SHP77 (cell line): ENCODE measurements at regions not wholly inside any gene's neighbourhood (a gene's known extent, or its start where the extent isn't known, plus 50 kb on each side); places are given as distances from the start of the nearest gene placed in this dataset.

Experiments used
- DNase-seq, 2 experiments: peaks; one replicate each; lab custom pipeline; 2025; lab: John Stamatoyannopoulos, UW

DNA sequence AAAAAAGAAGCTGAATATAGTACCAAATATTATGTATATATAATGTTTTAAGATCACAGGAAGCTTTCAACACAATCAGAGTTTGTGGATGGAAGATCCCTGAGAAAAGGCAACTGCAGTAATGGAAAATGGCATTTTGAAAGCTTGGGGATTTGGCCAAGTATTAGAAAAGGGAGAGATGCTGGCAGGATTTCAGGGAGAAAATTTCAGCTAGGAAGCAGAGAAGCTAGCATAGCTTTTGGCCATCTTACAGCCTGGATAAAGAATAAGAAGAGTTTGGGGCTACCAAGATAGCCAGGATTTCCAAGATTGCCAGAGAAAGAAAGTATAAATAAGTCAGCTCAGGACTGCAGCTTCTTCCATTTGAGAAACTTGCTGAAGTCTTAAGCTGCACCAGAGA, 440.8 kb upstream of the LUZP2 start:
- DNase-seq: no peak

DNA sequence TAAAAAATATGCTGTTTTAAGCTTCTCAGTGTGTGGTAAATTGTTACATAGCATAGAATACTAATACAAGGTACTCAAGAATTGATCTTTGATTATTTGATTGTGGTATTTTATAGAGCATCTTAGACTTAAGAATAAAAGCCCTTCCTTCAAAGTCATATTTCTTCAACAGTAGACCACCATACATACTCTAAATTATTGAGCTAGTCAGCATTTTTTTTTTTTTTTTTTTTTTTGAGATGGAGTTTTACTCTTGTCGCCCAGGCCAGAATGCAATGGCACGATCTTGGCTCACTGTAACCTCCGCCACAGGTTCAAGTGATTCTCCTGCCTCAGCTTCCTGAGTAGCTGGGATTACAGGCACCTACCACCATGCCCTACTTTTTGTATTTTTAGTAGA, 436.7 kb upstream of the LUZP2 start:
- DNase-seq: no peak

DNA sequence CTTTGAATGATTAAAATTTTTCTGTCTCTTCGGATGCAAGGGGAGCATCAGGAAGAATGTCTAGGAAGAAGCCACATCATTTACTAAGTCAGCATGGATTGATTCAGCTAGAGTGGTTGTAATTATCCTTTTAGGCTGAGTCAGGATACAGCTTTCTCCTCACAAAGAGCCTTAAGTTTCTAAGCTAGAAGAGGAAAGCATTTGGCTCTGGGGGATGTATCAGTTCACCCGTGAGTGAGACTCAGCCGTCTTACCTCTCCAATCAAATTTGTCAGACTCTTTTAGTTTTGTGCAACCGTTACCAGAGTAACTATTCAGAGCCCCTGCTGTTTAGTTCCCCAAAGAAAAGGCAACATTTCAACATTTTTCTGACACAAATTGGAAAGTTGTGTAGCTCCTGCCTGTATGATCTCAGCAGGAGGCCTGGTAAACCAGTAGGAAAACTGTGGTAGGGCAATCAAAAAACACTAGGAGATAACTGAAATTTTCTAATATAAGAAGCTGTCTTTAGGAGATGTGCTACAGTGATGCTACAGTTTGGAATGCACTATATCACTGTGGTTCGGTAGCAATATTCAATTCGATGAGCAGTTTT, 432.4 kb upstream of the LUZP2 start:
- DNase-seq: no peak

DNA sequence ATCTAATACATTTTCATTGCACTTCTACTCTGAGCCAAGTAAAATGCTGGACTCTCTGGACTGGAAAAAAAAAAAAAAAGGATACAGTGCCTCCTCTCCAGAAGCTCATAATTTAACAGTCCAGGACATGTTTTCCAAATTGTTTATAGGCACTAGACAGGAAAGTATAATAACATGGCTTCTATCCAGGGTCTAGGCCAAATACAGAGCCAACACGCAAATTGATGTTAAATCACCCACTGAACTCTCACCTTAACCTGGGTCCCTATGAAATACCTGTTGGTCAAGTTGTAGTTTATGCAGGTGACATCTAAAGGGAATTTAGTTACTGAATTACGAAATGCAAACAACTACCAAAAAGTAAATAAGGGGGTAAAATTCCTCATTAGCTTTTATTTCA, 428.7 kb upstream of the LUZP2 start:
- no peak for DNase-seq

DNA sequence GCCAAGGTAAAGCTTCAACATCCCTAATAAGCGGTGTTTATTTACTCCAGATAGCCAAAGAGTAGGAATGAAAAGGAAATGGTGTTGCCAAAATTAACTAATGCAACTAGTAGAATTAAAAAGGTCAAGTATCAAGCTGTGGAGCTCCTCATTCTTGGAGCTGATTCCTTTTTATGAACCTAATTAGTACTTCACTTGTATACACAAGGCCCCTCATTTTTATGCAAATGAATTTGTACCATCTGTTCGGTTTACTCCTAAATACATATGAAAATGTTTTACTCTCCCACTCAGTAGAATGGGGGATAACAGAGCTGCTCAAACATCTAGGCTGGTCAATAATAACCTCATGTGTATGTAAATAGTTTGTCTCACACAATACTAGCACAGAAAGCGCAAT, 426.4 kb upstream of the LUZP2 start:
- no peak for DNase-seq

DNA sequence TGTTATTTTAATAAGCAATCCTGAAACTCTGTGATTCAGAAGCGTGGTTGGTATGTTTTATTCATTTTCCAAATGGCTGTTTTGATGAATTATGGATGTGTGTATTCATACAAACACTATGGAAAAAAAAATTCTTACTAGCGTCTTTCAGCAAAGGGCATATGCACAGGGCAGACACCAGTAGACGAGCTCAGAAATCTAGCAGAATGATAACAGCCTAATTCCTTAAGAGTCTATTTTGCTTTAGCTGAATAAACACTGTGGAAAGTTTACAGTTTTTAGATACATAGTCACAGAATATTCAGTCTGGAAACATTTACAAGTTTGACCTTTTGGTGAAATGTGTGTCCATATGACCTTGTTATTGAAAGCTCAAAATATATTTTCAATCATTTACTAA, 418.8 kb upstream of the LUZP2 start:
- DNase-seq: no peak

DNA sequence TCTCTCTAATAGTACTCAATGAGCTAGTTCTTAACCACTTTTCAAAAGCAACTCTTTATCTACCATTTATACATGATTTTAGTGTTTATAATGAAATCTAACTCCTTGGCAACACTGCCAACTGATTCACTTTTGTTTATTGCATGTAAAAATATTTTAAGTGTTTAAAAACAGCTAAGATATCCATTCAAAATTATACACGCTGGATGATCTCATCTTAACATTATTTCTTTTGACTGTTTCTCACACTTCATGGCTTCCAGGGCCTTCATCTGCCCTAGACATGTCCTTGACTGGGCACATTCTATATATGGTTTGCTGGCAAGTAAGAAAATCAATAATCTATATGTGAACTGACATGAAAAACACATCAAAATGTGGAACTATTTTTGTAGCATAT, 414.6 kb upstream of the LUZP2 start:
- no peak for DNase-seq

DNA sequence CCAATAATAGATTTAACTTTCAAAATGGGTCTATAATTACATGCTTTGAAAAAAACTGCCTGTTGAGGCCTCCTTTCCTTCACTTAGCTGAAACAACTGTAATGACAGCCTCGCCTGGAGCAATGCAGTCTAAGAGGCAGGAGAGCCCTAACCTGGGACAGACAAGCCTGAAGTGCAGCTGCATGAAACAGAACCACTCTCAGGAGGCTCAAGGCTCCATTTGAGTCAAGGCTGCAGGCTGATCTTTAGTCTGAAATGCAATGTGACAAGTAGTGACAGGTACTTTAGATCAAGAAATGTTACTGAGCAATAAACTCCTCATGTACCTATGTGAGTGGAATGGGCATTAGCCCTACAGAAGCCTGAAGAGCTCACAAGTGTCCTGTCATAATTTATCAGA, 414.0 kb upstream of the LUZP2 start:
- no peak for DNase-seq

DNA sequence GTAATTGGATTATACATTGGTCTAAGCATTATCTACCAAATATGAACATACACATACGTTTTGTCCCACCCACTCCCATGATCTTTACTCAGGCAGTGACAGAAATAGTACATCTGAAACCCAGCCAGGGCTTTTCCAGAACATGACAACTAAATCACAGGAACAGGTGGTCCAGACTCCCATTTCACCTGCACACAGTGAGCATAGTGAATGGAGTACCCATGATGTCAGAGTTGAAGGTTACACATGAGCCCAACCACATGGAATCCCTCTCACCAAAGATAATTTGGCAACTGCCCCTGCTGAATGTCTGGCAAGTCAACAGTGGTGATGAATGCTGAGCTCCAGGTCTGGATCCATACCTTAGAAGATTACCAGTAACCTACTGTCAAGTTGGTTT, 411.9 kb upstream of the LUZP2 start:
- no peak for DNase-seq

DNA sequence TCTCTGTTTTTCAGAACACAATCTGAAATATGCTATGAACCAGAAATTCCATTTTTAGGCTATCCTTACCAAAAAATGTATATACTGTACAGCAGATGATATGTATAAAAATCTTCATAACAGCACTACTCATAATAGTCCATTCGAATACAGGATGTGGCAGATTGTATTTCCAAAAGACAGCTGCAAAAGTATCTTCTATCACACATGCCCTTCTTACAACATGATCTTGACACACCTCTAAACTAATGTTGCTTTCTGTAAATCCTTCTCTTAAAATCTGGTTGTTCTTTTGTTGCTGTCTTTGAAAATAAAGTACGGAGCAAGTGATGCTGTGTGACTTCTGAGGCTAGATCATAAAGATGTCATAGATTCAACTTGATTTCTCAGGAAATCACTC, 409.9 kb upstream of the LUZP2 start:
- DNase-seq: no peak

DNA sequence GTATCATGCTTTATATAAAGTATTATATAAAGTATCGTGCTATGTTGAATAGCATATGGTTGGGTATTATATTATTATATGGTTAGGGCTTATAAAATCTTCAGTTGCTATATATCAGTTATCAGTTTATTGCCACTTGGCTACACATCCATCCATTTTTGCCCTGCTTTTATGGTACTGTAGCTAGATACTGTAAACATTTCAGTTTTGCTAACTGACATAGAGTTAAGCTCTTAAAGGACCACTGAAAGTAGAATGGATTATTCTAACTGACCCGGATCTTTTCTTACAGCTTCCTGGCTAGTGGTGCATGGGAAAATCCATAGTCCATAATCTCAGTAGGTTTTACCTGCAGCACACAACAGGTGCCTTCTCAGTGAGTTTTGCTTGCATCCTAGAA, 405.3 kb upstream of the LUZP2 start:
- no peak for DNase-seq

DNA sequence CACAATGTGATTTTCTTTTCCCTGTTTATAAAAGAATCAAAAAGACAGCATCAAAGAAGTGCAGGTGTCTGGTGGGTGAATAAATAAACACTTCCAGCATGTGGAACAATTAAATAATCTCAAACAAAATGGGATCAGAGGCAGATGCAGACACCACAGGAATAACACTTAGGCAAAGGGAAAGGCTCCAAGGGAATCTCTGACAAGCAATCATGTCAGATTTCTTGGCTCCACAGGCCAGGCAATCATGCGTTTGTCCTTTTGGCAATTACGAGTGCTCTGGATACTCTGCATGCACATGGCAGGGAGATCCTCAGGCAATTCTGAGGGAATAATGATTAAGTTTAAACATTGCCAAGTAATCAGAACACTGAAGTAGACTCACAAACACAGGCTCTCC, 403.5 kb upstream of the LUZP2 start:
- DNase-seq: no peak

DNA sequence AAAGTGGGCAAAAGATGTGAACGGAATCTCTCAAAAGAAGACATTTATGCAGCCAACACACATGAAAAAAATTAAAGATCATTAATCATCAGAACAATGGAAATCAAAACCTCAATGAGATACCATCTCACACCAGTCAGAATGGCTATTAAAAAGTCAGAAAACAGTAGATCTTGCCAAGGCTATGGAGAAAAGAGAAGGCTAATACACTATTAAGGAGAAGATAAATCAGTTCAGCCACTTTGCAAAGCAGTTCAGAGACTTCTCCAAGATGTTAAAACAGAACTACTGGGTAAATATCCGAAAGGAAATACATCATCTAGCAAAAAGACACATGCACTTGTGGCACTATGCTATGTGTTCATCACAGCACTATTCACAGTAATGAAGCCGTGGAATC, 388.2 kb upstream of the LUZP2 start:
- DNase-seq: no peak

DNA sequence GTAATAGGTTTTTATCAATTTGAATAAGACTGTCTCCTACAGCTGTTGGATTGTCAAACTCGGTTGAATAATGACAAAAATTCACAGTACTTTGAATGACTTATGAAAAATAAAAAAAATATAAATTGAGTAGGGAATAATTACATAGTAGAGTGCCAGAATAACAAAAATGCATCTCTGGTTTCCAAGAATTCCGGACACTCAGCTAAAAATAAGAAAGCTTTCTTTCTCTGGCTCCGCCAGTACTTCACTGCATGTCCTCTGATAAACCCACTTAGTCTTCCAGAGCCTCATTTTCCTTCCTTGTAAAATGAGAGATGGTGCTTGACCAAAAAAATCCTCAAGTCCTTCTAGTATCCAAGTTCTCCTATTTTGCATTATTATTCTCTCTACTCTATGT, 374.6 kb upstream of the LUZP2 start:
- no peak for DNase-seq

DNA sequence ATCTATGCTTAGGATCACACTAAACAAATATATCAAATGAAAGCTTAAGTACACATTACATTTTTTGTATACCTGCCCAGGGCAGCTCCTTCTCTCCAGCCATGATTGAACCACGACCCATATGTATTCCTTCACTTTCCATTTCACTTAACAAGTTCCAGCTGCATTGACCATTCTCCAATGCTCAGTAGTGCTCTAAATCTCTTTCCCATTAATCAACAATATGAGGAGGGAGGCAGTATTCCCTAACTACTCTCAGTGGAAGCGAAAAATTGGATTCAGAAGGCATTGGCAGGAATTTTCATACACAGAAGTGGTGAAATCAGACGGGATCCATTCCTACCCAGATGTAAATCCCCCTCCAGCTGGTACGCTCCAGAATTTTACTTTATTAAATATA, 372.0 kb upstream of the LUZP2 start:
- DNase-seq: no peak

DNA sequence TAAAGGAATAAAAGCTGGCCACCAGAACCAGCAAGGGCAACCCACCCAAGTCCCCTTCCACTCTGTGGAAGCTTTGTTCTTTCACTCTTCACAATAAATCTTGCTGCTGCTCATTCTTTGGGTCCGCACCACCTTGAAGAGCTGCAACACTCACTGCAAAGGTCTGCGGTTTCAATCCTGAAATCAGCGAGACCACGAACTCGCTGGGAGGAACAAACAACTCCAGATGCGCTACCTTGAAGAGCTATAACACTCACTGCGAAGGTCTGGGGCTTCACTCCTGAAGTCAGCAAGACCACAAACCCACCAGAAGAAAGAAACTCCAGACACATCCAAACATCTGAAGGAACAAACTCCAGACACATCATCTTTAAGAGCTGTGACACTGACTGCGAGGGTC, 365.2 kb upstream of the LUZP2 start:
- DNase-seq: no peak

DNA sequence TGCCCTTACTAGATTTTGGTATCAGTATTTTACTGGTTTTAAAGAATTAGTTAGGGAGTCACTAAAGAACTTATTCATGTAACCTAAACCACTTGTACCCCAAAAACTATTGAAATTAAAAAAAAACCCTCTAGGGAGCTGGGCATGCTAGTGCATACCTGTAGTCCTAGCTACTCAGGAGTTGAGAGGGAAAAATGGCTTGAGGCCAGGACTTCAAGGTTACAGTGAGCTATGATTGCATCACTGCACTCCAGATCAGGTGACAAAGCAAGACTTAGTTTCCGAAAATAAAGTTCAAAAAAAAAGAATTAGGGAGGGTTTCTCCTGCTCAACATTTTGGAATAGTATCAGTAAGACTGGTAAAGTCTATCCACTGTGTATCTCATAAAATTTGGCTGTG, 364.4 kb upstream of the LUZP2 start:
- no peak for DNase-seq

DNA sequence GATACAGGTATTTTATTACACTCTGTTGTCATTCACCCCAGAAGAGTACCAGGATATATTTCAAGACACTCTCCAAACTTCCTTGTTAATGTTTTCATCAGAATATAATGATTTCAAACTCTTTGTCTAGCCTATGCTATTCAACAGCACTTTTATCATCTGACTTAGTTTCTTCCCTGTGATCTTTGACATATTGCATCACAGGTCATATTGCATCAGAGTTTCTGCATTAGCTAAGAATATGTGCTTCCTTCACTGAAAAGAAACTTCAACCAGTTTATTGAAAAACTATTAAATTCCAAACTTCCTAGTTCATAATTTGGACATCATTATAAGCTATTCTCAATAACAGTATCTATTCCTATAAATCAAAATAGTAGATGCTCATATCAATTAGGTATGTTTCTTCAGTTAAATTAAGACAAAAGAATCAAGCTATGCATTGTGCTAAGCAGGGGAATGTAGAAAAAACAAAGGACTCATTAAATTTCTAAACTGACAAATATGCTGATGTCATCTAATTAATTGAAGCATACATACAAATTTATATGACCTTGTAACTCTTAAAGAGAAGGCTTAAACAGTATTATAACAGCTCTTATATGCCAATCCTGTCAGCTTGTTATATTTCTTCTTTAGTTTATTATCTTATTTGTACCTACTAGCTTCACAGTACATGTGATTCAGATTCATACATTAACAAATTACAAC, 361.8 kb upstream of the LUZP2 start:
- DNase-seq: no peak

DNA sequence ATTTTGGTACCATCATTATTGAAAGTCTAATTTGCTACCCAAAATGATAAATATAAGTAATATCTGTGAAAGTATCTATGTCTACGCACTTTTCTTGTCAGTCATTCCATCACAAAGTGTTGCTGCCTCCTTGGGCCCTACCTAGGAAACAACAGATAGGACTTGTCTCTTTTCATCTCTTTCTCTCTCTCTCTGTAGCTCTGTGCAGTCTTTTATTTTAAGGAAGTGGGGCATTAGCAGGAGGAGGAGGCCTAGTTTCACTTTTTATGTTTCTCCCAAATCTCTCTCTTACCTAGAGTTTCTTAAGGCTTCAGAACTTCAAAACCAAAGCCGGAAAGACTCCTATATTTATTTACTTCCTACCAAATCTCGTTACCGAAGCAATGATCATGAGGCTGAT, 354.8 kb upstream of the LUZP2 start:
- DNase-seq: no peak

DNA sequence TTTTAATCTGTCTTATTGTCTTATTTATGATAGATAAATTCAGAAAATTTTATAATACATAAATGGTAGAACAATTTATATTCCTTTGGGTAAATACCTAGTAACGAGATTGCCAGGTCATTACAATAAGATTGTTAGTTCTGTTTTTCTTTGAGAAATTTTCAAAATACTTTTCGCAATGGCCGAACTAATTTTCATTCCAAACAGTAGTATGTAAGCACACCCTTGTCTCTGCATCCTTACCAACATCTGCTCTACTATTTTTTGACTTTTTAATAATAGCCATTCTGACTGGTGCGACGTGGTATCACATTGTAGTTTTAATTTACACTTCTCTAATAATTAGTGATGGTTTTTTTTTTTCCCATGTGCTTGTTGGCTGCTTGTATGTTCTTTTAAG, 351.4 kb upstream of the LUZP2 start:
- DNase-seq: no peak

DNA sequence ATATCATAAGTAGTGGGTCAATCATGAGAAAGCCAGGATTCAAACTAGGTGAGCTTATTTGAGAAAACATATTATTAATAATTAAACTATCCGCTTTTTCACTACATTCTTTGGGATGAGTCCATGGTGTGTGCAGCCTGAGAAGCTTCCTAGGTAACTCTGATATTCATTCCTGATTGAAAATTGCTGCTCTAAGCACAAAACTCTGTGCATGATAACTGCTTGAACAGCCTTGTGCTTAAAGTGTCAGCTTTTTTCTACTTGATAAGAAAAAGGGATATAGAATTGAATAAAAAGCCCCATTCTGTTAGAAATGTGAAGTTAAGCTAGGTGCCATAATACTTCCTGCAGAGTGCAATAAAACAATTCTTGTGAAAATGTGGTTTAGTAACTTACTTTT, 343.5 kb upstream of the LUZP2 start:
- DNase-seq: no peak

DNA sequence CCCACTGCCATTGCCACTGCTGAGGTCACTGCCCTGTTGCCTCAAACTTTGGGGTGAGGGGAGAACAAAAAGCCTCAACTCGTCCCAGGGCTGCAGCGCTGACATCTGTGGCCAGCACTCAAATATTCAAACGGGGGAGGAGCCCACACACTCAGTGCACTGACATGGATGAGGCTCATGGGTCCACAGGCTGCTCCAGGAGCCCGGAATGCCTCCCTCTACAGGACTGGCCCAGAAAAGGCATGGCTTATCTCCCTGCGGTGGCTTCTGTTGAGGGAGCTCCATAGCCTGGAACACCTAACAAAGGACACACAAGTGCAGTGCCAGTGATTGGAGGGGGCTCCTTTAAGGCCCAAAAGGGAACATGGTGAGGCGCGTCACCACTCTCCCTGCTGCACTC, 341.1 kb upstream of the LUZP2 start:
- no peak for DNase-seq

DNA sequence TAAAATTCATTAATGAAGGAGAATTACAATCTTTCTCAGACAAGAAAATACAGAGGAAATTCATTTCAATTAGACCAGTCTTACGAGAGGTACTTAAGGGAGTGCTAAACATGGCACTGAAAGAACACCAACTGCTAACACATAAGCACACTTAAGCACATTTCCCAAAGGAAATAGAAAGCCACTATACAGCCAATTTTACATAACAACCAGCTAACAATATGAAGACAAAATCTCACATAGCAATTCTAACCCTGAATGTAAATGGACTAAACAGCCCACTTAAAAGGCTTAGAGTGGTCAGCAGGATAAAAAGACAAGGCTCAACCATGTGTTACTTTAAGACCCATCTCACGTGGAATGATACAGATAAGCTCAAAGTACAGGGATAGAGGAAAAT, 339.5 kb upstream of the LUZP2 start:
- DNase-seq: no peak

DNA sequence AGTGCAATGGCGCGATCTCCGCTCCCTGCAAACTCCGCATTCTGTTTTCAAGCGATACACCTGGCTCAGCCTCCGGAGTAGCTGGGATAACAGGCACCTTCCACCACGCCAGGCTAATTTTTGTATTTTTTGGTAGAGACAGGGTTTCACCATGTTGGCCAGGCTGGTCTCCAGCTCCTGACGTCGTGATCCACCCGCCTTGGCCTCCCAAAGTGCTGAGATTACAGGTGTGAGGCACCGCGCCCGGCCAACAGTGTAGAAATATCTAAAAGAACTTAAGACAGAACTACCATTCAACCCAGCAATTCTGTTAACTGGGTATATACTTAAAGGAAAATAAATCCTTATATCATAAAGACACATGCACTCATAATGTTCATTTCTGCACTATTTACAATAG, 335.3 kb upstream of the LUZP2 start:
- DNase-seq: no peak
